CD4-positive, alpha-beta T cell treated with Interferon gamma for 1 hour (primary cell): ENCODE measurements at regions not wholly inside any gene's neighbourhood (a gene's known extent, or its start where the extent isn't known, plus 50 kb on each side); places are given as distances from the start of the nearest gene placed in this dataset.

ENCODE experiments used
- DNase-seq: peaks from one replicate; pipeline ENCODE4 v3.0.0-alpha.2; 2020

DNA sequence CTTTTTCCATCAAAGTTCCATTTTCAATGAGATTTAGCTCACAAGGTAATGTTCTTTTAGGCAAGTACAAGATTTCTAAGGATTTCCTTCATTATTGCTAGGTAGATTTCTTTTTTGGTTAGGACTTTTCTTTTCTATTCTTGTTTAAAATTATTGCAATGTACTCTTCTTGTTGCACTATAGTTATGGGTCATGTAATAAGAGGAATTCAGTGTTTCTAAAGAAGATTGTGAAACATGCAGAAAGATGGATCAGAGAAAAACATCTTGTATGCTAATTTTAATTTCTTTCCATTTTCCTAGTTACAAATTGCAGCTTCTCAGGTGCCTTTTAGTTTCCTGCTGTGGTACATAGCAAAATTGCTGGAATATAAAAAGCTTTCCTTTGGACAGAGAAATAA is 56.1 kb downstream of the BTG1 start:
- no peak for DNase-seq

DNA sequence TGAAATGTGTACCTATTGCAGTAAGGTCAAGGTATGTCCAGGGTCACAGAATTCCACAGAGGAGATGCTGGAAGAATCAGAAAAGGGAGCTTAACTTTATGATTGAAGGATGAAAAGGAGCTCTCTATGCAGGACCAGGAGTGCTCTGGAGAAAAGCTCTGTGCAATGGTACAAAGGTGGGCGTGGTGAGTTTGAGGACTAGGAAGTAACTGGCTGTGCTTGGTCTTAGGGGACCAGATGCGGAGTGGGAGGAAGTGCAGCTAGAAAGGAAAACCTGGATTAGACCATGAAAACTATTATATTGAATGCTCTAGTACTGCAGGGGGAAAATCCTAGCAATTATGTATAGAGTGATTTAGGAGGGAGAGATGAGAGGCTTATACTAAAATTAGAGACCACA is 56.8 kb downstream of the BTG1 start:
- DNase-seq: no peak

DNA sequence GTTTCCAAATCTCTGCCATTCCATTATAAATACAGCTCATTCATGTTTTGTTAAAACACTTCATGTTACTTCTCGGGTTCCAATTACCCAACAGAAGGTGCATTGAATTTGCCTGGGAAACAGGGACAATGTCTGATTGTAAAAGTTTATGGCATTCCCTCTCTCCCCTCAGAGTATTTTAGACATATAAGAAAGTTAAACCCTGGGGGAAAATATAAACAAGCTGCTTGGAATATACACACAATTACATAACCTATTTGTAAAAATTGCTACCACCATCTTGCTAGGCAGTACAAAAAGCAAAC is 60.0 kb downstream of the BTG1 start:
- no peak for DNase-seq

DNA sequence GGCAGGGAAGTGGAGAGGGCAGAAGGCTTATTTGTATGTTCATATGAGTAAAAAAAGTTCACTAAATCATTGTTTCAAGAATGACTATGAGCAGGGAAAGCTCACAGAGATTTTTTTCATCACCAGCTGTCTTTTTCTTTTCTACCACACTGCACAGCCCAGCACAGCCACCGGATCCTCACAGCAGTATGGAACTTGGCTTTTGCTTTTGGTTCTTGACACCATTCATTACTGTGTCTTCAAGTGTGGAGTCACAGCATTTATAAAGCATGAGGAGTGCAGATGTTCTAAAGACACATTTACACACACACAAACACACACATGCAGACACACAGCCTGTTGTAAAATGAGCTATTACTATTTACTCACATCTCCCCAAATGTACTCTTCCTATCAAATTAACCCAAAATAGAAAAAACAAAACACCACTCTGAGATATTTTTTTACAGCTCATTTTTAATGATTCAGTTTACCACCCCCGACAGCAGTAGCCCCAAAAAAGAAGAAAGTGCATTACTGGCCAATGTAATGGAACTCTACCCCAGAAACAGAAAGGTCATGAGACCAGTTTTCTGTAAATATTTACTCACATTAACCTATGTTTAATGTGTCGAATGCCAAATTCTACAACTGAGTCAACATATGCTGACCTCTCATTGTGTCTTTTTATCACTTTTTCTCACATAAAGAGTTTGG is 60.5 kb downstream of the BTG1 start:
- DNase-seq: no peak

DNA sequence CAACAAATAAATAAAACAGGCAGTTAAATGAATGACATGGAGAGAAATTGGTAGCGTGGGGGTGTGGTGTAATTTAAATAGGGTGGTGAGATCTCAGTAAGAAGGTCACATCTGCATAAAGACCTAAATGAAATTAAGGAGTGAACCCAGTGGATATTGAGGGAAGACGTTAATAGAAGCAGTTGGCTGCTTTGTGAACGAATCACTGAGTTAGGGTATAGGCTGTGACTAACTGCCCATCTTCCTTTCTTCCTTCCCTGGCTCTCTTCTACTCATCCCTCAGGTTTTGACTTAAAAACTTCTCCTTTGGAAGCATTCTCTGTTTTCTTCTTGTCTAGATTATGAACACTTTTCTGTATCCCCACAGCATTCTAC is 64.7 kb downstream of the BTG1 start:
- DNase-seq: no peak

DNA sequence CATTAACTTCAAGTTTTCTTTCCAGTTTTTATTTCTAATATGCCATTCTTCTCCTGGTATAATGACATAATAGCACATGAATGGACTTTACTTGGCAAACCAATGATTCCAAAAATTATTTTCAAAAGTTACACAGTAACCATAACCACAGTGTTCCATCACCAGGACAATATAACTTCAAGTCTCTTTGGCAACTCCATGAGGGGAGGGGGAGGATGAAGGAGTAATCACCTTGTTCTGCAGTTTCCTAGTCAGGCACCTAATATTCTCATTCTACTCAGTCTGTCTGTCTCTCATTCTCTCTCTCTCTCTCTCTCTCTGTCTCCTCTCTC is 66.6 kb downstream of the BTG1 start:
- no peak for DNase-seq

DNA sequence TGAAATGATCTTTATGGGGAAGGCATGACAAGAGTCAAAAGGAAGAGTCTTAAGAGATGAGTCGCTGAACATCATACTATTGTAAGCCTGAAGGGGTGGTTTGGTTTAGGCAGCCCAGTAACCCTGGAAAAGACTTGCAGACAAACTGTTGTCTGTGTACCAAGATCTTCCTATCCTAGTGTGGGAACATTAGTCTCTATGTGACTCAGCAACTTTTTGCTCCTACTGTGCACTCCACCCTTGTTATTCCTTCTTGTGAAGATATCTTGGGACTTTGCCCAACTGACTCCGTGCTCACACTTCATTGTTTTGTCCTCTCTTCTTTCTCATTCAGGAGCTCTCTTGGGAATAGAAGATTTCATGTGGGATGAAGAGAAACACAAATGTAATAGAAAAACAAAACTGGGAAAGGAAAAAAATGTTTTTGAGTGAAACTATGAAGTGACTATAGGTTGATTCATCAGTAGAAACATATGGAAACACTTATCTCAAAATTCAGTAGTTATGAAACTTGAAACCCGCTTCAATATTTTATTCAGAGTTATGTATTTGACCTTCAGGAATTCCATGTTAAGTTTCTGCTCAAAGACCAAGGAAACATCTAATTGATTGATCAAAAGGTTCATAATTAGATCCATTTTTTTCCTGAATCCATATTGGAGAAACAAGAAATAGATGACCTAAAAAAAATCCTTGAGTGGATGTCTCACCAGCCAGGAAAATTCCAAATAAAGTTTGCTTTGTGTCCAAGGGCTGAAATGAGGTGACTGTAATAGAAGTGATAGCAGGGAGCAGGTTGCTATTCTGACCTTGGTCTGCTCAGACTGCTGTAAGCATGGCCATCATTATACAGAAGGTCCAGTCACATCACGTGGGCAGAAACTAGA is 67.2 kb downstream of the BTG1 start:
- no peak for DNase-seq

DNA sequence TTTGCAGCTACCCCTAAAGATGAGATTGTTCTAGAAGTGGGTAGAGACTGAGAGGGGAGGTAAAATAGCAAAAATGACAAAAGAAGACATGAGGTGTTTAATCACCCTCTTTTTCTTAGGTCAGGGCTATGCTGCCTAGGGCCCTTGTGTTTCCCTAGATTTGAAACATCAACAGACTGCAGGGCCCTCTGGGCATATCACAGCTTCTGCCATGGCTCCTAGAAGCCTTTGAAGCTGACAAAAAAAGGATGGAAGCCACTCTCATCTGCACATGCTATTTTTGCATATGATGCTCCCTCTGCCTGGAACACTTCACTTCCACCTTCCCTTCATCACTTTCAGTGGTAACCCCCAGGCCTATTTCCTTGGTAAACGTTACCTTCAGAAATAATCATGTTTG is 68.1 kb downstream of the BTG1 start:
- no peak for DNase-seq

DNA sequence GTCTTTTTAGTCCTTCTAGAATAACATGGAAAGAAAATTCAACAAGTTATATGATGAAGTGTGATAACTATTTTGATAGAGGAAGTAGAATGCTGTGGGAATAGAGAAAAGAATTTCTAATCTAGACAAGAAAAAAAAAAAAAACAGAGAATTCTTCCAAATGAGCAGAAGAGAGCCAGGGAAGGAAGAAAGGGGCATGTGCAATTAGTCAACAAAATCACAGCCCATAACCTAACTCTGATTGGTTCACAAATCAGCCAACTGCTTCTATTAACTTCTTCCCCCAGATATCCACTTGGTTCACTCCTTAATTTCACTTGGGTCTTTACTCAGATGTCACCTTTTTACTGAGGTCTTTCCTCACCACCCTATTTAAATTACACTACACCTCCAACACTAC is 69.5 kb downstream of the BTG1 start:
- DNase-seq: no peak

DNA sequence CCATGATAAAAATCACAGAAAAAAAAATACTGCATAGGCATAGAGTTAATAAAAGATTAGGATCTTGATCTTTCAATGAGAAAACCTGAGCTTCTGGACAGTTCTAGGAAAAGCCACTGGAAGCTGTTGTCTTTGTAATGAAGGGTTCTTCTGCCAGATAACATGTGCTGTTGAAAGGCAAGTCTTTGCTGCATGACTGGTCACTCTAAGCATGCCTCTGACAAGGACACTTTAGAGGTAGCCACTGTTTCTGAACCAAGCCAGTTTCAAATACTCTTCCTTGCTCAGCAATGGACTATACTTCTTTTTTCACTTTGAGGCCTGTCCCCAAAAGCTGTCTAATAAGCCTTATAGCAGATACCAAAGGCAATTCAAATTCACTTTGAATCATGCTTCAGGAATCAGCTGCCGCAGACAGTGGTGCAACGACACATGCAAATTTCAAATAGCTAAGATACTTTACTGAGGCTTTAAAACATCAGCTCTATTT is 70.2 kb downstream of the BTG1 start:
- DNase-seq: no peak

DNA sequence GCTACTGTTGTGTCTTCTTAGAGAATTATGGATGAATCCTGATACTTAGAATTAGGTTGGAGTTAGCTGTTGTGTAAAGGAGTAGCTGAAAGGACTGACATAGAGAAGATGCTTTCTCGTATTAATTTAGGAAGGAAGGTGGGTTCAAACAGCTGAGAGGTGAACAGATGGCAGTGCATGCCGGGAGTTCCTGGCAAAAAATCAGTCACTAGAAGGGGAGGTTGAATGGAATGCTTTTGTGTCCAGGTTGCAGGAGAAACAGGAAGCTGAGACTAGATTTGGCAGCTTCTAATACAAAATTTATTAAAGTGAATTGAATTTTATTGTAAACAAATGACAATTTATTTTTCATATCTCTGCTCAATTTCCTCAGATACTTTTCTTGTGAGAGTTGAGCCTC is 70.8 kb downstream of the BTG1 start:
- DNase-seq: no peak

DNA sequence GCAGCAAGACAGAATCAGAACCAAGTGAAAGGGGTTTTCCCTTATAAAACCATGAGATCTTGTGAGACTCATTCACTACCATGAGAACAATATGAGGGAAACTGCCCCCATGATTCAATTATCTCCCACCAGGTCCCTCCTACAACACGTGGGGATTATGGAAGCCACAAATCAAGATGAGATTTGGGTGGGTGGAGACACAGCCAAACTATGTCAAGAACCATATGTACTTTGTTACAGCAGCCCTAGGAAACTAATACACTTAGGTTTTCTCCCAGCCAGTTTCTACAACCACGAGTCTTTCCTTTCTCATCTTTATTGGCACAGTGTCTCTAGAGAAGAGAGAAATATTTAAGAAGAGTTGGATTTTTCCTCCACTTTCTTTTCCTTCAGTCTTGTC is 72.6 kb downstream of the BTG1 start:
- DNase-seq: no peak

DNA sequence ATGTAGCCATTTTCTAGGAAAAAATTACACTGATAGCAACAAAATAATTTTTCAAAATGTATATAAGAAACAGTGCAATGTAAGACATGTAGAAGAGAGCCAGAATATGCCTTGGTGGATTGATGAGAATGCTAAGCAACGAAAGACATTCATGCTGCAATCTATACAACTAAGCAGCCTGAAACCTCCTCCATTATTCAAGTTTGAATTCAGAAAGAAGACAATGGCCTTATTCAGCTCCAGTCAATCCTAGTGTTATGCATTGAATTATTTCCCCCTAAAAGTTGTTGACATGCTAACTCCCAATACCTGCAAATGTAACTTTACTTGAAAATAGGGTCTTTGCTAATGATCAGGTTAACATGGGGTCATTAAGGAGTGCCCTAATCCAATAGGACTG is 73.5 kb downstream of the BTG1 start:
- no peak for DNase-seq

DNA sequence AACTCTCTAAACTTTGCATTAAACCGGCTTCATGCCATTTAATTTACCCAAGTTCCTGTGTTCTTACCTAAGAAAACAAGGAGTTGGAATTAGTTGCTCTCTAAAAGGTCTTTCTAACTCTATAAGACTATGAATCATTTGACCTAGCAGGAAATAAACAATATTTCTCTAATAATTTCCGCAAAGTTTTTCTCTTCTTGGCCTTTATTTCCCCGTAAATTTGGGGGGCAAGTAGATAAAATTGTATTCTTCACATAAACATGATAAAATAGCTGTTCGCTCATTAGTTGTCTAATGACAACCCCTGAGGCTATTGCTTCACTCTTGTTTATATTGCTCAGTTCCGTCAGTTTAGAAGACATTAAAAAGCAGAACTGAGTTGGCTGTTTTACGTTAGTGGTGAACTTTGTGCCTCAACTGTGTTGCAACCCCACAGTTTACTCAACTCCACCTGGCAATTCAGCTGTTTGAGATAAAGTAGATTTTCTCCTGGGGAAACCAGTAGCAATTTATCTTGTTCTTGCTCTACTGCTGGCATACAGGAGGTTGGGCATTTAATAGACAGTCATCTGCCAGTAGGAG is 74.7 kb downstream of the BTG1 start:
- peak; percentile 34 for DNase-seq

DNA sequence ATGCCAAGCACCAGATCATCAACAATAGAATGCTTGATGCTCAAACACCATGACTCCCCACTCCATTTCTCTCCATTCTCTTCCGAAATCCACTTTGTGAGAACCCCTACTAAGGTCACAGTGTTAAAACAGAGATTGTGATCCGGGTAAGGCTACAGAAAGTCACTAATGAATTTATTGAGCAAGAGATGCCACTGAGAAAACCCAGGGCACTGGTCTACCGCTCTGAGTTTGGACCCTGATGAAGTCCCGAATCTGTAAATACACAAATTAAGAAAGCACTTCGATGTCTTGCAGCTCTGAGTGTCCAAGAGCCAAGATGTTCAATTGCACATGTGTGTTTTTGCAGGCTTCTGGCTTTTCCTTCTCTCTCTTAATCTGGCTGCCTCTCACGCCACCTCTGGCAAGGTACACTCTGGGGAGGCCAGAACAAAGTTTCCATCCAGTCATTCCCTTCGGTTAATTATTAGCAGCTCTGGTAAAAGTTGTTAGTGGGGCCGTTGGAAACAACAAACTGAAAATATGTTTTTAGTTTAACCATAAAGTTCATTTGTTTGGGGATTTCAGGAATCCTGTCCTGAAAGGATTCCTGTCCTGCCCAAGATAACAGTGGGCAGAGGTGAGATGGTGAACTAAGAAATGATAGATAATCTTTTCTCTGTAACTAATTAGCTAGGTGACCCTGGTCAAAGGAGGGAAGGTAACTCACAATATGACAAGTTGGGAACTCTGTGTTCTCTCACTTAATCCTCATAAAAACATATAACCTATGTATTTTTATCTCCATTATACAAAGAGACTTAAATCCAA is 75.4 kb downstream of the BTG1 start:
- DNase-seq: no peak

DNA sequence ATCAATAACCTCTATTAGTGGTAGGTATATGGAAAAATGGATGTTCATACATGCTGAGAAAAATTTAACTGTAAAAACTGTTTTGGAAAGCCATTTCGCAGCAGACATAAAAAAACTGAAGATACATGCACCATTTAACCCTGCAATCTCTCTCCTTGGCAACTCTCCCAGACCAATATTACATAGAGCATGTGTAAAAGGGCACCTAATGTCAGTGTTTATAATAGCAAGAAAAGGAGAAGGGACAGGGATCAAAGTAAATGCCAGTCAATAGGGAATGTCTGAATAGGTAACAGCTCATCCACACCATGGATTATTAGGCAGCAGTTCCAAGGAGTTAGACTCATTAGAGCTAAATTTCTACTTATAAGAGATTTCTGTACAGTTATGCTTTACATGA is 77.2 kb downstream of the BTG1 start:
- no peak for DNase-seq

DNA sequence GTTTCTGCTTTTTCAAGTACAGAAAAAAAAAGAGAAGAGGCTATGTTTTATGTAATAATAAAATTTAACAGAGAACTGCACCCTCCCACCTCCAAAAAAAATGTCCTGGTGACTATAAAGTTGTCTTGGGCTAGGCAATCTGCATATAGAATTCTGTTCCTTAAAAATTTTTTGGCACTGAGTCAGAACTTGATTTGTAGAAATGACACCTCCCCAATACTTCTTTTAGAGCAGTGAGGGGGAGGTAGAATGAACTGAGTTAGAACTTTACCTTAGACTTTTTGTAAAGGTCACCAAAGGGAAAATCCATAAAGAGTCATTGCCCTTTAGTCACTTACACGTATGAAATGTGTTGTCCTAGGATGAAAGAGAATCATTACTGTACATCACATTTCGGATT is 80.0 kb downstream of the BTG1 start:
- DNase-seq: no peak

DNA sequence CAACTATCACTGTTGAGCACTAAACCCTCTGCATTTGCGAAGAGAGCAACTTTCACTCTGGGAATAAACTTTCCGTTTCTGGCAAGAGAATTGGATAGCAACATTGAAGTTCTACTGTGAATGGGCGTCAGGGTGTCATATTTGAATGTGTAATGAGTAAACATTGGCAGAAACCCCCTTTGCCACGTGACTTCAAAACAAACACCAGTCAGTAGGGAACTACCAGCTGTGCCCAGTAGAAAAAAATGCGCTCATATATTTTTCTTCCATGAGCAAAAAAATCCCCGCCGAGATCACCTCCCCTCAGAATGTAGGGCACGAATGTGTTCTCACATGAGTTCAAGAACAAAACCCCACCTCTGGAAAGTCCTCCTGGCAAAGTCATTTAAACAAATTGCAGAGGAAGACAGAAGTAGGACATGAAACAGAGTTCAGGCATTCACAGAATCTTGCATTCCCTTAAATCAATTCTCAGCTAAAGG is 80.6 kb downstream of the BTG1 start:
- DNase-seq: peak; percentile 52

DNA sequence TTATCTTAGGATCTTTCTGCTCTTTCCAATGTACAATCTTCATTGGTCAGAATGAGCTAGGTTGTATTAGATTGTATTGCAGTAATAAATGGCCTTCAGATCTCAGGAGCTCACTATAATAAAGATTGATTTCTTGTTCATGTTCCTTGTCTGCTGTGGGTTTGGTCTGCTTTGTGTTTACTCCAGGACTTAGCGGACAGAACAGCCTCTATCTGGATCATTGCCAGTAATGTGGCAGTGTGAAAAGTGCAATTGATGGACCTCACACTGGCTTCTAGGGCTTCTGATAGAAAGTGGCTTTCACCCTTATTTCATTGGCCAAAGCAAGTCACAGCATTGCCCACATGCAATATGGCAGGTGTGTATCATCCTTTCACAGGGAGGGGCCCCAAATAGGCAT is 81.2 kb downstream of the BTG1 start:
- no peak for DNase-seq

DNA sequence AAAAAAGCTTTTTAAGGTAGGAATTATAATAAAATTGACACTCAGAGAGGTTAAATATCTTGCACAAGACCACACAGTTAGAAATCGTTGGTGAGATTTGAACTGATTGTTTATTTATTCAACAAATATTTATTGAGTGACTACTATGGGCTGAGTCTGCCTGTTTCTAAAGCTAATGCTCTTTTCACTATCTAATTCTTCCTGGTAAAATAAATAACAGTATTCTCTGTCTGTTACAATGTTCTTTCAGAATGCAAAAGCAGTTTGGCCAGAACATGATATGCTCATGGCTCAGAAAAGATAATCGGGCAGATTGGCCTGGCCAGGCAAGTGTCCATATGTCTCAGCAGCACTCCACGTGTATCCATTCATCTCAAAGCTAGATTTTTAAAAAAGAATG is 82.0 kb downstream of the BTG1 start:
- no peak for DNase-seq

DNA sequence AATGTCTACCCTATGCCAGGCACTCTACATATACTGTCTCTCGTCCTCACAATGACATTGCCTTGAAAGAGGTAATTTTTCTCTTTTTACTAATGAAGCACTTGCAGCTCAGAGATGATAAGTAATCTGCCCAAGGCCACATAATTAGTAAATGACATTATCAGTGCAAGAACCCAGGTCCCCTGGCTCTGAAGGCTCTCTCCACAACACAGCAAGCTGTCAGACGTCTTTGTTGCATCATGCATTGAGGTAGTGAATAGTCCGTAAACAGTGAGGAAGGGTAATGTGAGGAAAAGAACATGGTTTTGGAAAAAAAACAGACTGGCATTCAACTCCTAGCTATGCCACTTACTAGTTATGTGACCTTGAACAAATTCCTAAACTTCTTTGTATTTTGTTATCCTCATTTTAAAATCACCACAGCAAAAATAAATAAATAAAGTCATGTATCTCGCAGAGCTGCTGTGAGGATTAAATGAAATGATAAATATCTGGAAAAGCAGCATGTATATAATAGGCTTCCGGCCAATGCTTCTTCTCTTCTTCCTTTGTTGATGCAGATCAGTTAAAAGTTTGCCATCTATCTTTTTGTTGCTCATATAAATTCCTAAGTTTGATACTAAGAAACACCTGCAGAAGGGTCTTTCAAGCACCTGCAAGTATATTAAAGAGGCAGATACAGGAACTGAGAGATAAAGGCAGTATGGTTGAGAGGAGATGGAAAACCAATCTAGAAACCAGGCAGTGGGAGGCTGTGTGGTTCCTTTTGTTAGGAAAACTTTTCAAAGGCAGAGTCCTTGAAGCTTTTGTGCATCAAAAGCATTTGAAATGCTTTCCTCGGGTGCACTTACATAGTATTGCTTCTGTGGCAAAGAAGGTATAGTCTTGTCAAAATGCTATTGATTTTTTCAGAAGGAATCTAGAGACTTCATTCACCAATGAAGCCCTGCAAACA is 82.8 kb downstream of the BTG1 start:
- no peak for DNase-seq

DNA sequence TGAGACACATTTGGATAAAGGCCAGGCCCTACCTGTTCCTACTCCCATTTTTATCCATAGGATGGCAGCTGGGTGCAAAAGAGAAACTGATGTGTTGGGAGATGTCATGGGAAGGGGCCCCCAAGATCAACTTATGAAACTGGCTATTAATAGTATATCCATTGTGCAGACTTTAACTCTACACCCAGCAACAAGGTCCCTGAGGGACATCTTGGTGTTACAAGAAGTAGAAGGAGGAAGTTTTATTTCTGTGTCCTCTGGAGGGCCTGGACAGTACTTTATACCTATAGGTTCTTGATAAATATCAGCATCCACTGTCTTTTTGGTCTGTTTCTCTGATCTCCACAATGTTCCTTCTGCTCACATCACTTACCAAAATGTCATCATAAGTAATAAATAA is 84.6 kb downstream of the BTG1 start:
- no peak for DNase-seq
